WTC11 (cell line): ENCODE measurements at regions not wholly inside any gene's neighbourhood (a gene's known extent, or its start where the extent isn't known, plus 50 kb on each side); places are given as distances from the start of the nearest gene placed in this dataset.

Experiments
- ATF1 ChIP-seq: sonication (generic); formaldehyde crosslinking; IDR thresholded peaks from 2 replicates; pipeline ENCODE4 v1.8.1; 2023; ENCODE audit warnings: mild to moderate bottlenecking, moderate library complexity, missing genetic modification reagents
- ATF2 ChIP-seq: sonication (generic); formaldehyde crosslinking; IDR thresholded peaks from 2 replicates; pipeline ENCODE4 v1.8.1; 2022; ENCODE audit warnings: low read depth, missing genetic modification reagents, borderline replicate concordance
- CTCF ChIP-seq: fragments of 200-600 bp; IDR thresholded peaks from 2 replicates; pipeline ENCODE4 v1.8.0; 2022; ENCODE audit warnings: antibody characterized with exemption
- ELF4 ChIP-seq: sonication (generic); formaldehyde crosslinking; IDR thresholded peaks from 2 replicates; pipeline ENCODE4 v1.8.1; 2022; ENCODE audit warnings: low read depth, mild to moderate bottlenecking, moderate library complexity, missing genetic modification reagents
- ETV6 ChIP-seq: sonication (generic); formaldehyde crosslinking; IDR thresholded peaks from 2 replicates; pipeline ENCODE4 v1.8.1; 2022; ENCODE audit warnings: mild to moderate bottlenecking, missing genetic modification reagents
- FOXP1 ChIP-seq: sonication (generic); formaldehyde crosslinking; IDR thresholded peaks from 2 replicates; pipeline ENCODE4 v1.8.0; 2022; ENCODE audit warnings: missing genetic modification reagents, mild to moderate bottlenecking, moderate library complexity, borderline replicate concordance
- KAT7 ChIP-seq: sonication (generic); formaldehyde crosslinking; IDR thresholded peaks from 2 replicates; pipeline ENCODE4 v1.8.1; 2023; ENCODE audit warnings: missing genetic modification reagents, mild to moderate bottlenecking, borderline replicate concordance
- NR3C1 ChIP-seq: sonication (generic); formaldehyde crosslinking; conservative IDR thresholded peaks from 2 replicates; pipeline ENCODE4 v1.8.1; 2023; ENCODE audit warnings: low read depth, mild to moderate bottlenecking, missing genetic modification reagents
- SP1 ChIP-seq: sonication (generic); formaldehyde crosslinking; conservative IDR thresholded peaks from 2 replicates; pipeline ENCODE4 v1.8.1; 2022; ENCODE audit warnings: missing genetic modification reagents
- TP53 ChIP-seq: sonication (generic); formaldehyde crosslinking; IDR thresholded peaks from 2 replicates; pipeline ENCODE4 v1.8.1; 2023; ENCODE audit warnings: mild to moderate bottlenecking, missing genetic modification reagents
- USF2 ChIP-seq: sonication (generic); formaldehyde crosslinking; IDR thresholded peaks from 2 replicates; pipeline ENCODE4 v1.8.1; 2023; ENCODE audit warnings: mild to moderate bottlenecking, missing genetic modification reagents, moderate library complexity
- ZNF121 ChIP-seq: sonication (generic); formaldehyde crosslinking; IDR thresholded peaks from 2 replicates; pipeline ENCODE4 v1.8.0; 2023; ENCODE audit warnings: missing genetic modification reagents
- ZNF232 ChIP-seq: sonication (generic); formaldehyde crosslinking; IDR thresholded peaks from 2 replicates; pipeline ENCODE4 v1.8.0; 2022; ENCODE audit warnings: mild to moderate bottlenecking, missing genetic modification reagents

GRCh38 chr4:1523506-1523905 is 117.3 kb upstream of the NKX1-1 start:
- TF ChIP-seq ATF2 (CRISPR knock-in tag) (no peak), USF2 (CRISPR knock-in tag) (no peak), TP53 (CRISPR knock-in tag) (no peak), SP1 (CRISPR knock-in tag) (no peak), FOXP1 (CRISPR knock-in tag) (no peak), CTCF (no peak), ZNF232 (CRISPR knock-in tag) (no peak), KAT7 (CRISPR knock-in tag) (no peak), NR3C1 (CRISPR knock-in tag) (no peak), ATF1 (no peak), ZNF121 (no peak), ELF4 (CRISPR knock-in tag) (no peak), ETV6 (CRISPR knock-in tag) (no peak)
